ENCODE measurements at regions not wholly inside any gene's neighbourhood (a gene's known extent, or its start where the extent isn't known, plus 50 kb on each side); places are given as distances from the start of the nearest gene placed in this dataset.
"Not testable (repeated sequence)": the region's sequence is repeated elsewhere in the genome, so short reads cannot be mapped to it uniquely, and the experiment has no call there.

GRCh38 chr2:2779727-2780126 lies 448.7 kb upstream of the MYT1L start:
- TF ChIP-seq, protein P1, sequence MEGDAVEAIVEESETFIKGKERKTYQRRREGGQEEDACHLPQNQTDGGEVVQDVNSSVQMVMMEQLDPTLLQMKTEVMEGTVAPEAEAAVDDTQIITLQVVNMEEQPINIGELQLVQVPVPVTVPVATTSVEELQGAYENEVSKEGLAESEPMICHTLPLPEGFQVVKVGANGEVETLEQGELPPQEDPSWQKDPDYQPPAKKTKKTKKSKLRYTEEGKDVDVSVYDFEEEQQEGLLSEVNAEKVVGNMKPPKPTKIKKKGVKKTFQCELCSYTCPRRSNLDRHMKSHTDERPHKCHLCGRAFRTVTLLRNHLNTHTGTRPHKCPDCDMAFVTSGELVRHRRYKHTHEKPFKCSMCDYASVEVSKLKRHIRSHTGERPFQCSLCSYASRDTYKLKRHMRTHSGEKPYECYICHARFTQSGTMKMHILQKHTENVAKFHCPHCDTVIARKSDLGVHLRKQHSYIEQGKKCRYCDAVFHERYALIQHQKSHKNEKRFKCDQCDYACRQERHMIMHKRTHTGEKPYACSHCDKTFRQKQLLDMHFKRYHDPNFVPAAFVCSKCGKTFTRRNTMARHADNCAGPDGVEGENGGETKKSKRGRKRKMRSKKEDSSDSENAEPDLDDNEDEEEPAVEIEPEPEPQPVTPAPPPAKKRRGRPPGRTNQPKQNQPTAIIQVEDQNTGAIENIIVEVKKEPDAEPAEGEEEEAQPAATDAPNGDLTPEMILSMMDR (IDR thresholded peaks at IDR 0.05; ENCODE audit: insufficient read depth, low read depth, low read length, missing control alignments), result no peak

DNA sequence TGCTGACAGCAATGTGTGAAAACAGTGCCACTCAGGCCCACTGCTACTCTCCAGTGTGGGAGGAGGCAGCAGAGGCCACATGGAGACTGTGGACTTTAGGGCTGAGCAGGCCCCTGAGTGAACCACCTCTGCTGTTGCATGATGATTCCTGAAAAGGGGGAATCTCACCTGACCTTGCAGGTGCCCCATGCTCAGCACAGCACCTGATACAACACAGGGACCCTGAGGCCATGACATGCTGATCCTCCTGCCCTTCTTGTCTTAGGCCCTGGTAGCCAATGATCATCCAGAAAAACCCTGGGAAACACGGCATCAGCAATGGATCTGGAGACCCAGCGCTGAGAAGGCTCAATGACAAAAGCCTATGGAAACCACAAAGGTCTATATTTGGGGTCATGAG lies 446.8 kb upstream of the MYT1L start:
- TF ChIP-seq, protein P1 (IDR thresholded peaks at IDR 0.05; ENCODE audit: insufficient read depth, low read depth, low read length, missing control alignments), result no peak

More at GRCh38 chr2:2779727-2780126, 448.7 kb upstream of the MYT1L start:
- DNase-seq (ENCODE audit: low read depth), result no peak
- no peak overlapping the region for H3K4me3 ChIP-seq (ENCODE audit: low read depth, low read length)

GRCh38 chr2:2777213-2777612 lies 446.1 kb upstream of the MYT1L start:
- no peak for DNase-seq (ENCODE audit: low read depth)
- TF ChIP-seq, protein P1 (IDR thresholded peaks at IDR 0.05; ENCODE audit: insufficient read depth, low read depth, low read length, missing control alignments), result no peak

More for the DNA sequence above, 446.8 kb upstream of the MYT1L start:
- DNase-seq (ENCODE audit: low read depth), result no peak
- H3K4me3 ChIP-seq (ENCODE audit: low read depth, low read length), result no peak overlapping the region

DNA sequence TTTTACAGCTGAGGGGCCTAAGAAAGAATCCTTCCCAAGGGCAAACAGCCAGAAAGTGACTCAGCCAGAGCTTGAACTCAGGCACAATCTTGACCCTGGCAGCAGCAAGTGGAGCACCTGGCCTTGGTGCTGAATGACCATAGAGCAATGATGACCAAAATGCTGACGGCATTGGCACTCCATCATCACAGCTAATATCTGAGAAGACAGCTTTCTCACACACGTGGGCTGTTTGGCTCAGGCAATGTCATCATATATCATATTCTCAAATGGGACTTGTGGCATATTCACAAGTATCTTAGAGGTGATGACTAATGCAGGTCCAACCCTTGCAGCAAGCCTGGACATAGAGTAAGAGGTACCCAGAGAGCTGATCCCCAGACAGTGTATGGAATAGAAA lies 443.9 kb upstream of the MYT1L start:
- TF ChIP-seq, protein P1 (IDR thresholded peaks at IDR 0.05; ENCODE audit: insufficient read depth, low read depth, low read length, missing control alignments), result no peak
- no peak for DNase-seq (ENCODE audit: low read depth)
- H3K4me3 ChIP-seq (ENCODE audit: low read depth, low read length), result no peak overlapping the region

More at GRCh38 chr2:2777213-2777612, 446.1 kb upstream of the MYT1L start:
- H3K4me3 ChIP-seq (ENCODE audit: low read depth, low read length), result no peak overlapping the region

DNA sequence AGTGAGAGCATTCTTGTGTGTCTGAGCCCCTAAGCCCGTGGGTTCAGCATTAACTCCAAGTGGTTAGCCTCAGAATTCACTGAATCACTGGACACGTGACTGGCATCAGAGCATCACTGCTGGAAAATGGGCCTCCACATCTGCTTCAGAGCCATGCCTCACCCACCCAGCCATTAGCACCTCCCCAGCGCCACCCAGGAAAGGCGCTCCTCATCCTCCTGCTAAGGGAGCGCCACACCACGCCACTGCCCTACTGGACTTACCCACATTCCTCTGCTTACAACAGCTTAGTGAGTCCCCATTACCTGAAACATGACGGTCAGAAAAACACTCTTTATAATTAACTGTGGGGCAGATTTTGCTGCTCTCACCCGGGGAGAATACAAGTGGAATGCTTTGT lies 442.6 kb upstream of the MYT1L start:
- no peak for DNase-seq (ENCODE audit: low read depth)
- no peak overlapping the region for H3K4me3 ChIP-seq (ENCODE audit: low read depth, low read length)
- TF ChIP-seq, protein P1 (IDR thresholded peaks at IDR 0.05; ENCODE audit: insufficient read depth, low read depth, low read length, missing control alignments), result no peak

- DNase-seq (ENCODE audit: low read depth); H3K4me3 ChIP-seq (ENCODE audit: low read depth, low read length): not testable (repeated sequence)
Observed at GRCh38 chr2:2773080-2773479, 442.0 kb upstream of the MYT1L start.

- DNase-seq (ENCODE audit: low read depth), result no peak
- H3K4me3 ChIP-seq (ENCODE audit: low read depth, low read length), result no peak overlapping the region
- TF ChIP-seq, protein P1 (IDR thresholded peaks at IDR 0.05; ENCODE audit: insufficient read depth, low read depth, low read length, missing control alignments), result no peak
Observed at GRCh38 chr2:2771721-2772411, 440.8 kb upstream of the MYT1L start.
